Fibroblast of the aortic adventitia (primary cell): ENCODE measurements at regions not wholly inside any gene's neighbourhood (a gene's known extent, or its start where the extent isn't known, plus 50 kb on each side); places are given as distances from the start of the nearest gene placed in this dataset.
"Not testable (repeated sequence)": the region's sequence is repeated elsewhere in the genome, so short reads cannot be mapped to it uniquely, and the experiment has no call there.

Source experiments
- DNase-seq: peaks from one replicate; pipeline ENCODE4 v3.0.0-alpha.2; 2010; ENCODE audit warnings: low read depth
- H3K4me3 ChIP-seq: 2 replicates; pipeline ENCODE4 v1.5.1; 2011; ENCODE audit warnings: low read depth, mild to moderate bottlenecking, control low read depth, low read length, moderate library complexity
- CTCF ChIP-seq: IDR thresholded peaks from 2 replicates; pipeline ENCODE4 v1.5.1; 2011; ENCODE audit warnings: mild to moderate bottlenecking, low read length, control low read depth, inconsistent platforms; ENCODE audit not compliant: insufficient read depth

- no peak for DNase-seq
- no peak for TF ChIP-seq CTCF
- no peak overlapping the region for H3K4me3 ChIP-seq
Observed at GRCh38 chr10:8173243-8173865, 118.9 kb downstream of the GATA3 start.

- H3K4me3 ChIP-seq, result no peak overlapping the region
- DNase-seq, result no peak
- no peak for TF ChIP-seq CTCF
Observed at GRCh38 chr10:8173866-8174243, 119.4 kb downstream of the GATA3 start.

- H3K4me3 ChIP-seq, result no peak overlapping the region
- TF ChIP-seq CTCF, result no peak
- DNase-seq, result no peak
Observed at GRCh38 chr10:8174762-8175161, 120.3 kb downstream of the GATA3 start.

- DNase-seq, H3K4me3 ChIP-seq: not testable (repeated sequence)
Observed at GRCh38 chr10:8177526-8177925, 123.0 kb downstream of the GATA3 start.

GRCh38 chr10:8179773-8180172, 125.3 kb downstream of the GATA3 start:
- not testable (repeated sequence) for DNase-seq, H3K4me3 ChIP-seq

GRCh38 chr10:8180360-8181109, 126.0 kb downstream of the GATA3 start:
- TF ChIP-seq CTCF, result no peak
- DNase-seq, result no peak
- no peak overlapping the region for H3K4me3 ChIP-seq

- TF ChIP-seq CTCF, result no peak
Observed at GRCh38 chr10:8181496-8182157, 127.1 kb downstream of the GATA3 start.

More at GRCh38 chr10:8181496-8182157, 127.1 kb downstream of the GATA3 start:
- no peak overlapping the region for H3K4me3 ChIP-seq
- DNase-seq, result no peak
